HPDE6-E6E7 (cell line): ENCODE measurements at regions not wholly inside any gene's neighbourhood (a gene's known extent, or its start where the extent isn't known, plus 50 kb on each side); places are given as distances from the start of the nearest gene placed in this dataset.

Experiments
- DNase-seq: peaks from one replicate; pipeline ENCODE4 v3.0.0; 2011; ENCODE audit warnings: missing footprints; ENCODE audit errors: extremely low spot score

DNA sequence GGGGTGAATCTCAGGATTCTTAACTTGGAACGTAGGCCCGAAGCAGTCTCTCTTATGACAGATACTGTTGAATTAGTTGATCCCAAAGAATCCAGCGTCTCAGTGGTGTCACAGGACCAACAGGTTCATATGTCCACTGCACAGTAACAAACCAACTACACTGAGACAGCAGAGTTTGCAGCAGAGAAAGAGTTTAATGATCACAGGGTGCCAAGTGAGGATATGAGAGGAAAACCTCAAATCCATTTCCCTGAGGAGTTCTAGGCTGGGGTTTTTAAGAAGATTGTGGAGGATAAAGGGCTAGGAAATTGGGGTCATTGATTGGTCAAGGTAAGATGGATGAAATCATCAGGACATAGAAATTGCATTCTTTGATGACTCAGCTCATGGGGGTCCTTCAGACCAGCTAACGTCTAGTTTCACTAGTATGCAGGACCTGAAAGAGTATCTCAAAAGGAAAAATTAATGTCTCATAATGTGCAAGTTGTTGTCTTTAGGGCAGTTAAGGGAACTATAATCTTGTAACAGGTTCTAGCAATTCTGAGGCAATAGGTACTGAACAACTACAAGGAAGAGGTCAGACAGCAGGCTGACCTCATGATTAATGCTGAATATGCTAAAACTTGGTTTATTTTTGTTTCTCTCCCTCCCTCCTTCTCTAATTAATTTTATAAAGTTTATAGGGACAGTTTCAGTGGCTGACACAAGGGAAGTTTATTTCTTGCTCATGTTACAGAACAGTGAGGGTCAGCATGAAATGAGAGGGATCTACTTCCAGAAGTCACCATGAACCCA, 310.9 kb upstream of the NEBL start:
- no peak for DNase-seq

DNA sequence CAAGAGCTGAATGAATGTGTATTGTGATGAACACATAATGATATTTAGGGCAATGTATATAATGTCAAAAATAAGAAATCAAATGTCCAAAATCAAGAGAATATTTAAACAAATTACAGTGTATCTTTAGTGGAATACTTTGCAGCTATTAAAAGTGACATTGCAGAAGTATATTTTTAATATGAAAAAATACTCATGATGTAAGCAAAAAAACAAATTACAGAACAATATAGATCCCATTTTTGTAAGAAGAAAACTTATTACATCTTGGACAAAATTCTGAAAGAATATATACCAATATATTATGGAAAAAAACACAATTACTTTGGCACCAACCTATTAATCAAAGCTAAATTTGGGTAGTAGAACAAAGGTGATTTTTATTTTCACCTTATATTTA, 308.2 kb upstream of the NEBL start:
- no peak for DNase-seq

DNA sequence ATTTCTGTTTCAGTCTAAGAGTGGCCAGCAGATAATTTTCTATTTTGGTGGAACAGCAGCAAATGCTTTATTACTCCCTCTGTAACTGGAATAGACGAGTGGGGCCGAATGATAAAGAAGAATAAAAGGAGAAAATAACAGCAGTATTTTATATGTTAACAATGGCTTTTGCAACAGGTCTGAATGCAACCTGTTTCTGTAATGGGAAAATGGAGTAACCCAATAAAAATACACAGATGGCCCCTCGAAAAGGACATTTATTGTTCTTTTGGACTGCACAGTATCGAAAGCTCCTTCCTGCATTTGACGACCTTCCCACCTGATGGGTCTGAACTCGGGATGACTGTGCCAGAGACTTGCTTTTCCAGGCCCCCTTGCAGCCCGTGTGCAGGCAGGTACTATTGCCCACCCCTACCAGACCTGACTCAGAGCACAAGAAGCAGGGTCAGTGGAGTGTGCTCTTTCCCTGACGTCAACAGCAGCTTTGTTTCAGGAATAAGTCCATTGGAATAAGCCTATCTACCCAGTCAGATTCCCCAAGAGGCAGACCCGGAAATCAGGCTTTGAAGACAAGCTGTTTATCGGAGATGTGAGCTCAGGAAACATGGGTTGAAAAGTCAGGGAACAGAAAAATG, 306.5 kb upstream of the NEBL start:
- no peak for DNase-seq

DNA sequence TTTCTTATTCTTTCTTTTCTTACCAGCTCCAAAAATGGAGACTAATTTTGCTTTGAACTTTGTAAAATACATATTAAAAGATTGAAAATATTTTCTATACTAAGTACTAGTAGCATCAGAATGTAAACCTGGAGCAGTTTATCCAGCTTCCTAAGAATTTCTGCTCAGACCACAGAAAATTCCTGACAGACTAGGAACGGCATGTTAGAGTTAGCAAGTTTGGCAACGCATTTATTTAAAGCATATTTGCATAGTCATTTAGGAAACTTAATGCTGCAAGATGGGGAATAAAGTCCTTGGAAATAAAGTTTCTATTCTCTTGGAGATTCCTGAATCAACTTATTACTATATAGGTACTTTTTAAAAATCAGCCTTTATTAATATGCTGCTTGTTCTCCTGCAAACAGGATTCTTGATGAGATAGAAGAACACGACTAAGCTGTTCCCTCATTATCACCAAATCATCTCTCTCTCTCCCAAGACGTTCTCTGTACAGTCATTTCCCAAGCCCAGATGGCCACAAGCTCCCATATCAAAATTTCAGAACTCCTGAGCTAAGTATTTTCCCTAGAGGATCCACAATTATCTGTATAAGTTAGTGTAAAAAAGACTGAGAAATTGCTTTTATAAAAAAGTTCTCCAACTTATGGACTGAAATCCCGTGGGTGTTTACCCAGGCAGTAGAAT, 305.8 kb upstream of the NEBL start:
- no peak for DNase-seq

DNA sequence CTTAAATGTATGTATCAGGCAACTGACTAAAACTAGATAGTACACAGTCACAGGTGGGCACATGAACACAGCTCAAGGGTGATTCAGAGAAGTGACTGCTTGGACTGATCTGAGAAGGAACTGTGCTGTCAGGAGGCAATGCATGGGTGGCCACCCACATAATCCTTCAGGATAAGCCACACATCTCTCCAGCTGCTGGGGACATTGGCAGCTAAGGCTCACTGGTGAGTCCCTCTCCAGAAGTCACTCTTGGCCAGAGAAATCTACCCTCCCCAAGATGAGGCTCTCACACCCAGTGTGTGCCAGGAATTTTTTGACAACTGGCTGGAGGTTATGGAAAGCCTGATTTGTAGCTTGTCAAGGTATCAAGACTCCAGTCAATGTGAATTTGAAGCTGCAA, 302.4 kb upstream of the NEBL start:
- no peak for DNase-seq

DNA sequence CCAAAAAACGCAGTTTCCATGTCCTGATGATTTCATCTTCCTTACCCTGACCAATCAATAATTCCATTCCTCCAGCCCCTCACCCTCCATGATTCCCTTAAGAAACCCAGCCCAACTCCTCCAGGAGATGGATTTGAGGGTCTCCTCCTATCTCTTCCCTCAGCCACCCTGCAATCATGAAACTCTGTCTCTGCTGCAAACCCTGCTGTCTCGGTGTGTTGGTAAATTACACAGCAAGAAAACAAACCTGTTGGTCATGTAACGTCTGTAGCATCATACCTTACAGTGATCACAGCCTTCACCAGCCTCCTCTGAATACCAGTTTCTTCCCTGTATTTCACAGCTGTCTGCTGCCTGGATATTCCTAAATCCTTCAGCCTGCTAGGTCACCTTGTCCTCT, 300.7 kb upstream of the NEBL start:
- DNase-seq = no peak

DNA sequence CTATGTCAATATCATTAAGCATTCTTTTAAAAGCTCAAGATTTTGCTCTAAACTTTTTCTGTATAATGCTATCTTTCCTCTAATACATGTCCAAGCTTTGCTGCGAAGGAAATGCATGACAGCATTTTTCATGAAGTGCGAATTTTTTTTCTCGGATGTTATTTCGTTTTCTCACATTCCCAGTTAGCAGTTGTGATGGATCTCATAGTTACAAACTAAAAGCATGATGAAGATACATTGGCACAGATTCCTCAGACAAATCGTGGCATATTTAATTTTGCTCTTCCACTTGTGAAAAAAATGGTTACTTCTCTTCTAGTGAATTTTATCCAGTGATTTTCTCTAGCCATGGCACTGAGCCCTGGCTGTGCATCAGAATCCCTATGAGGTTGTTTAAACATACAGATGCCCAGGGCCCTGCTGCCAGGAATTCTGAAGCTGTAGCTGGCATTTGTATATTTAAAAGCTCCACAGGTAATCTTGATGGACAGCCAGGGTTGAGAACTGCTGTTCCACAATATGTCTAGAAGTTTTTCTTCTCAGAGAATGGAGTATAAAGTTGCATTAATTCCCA, 299.8 kb upstream of the NEBL start:
- DNase-seq = no peak

DNA sequence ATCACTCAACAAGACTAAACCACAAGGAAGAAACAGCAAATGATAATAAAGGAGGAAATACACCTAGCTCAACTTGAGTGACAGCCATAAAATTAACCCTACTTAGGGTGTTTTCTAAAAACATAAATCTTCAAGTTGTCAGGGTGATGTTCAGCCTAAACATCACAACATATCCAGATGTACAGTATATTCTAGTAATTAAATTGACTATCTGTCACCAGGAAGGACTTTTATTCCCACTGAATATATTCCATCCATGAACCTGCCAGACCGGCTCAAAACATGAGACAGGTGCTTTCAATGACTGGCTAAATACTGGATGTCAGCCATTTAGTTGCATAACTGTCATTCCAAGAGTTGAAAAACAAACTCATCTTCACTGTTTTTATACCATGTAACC, 298.1 kb upstream of the NEBL start:
- DNase-seq = peak; percentile 9

DNA sequence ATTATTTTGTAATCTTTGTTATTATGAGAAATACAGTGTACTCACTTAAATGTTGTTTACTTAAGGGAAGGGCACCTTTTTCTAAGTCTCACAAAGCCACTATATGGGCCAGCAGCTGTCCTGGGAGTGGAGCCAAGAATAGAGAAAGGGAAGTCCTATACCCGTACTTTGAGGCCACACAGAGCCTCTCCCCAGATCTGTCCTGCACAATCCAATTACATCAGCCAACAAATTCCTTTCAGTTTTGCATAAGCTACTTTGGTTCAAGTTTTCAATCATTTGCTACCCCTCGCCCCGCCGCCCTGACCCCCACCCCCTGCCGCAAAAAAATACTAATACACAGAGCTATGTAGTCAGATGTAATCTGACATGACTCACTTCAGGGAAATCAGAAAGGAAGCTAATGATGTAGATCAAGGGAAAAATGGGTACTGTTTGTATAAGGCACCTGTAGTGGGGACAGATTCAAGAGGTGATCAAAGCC, 297.4 kb upstream of the NEBL start:
- DNase-seq = no peak

DNA sequence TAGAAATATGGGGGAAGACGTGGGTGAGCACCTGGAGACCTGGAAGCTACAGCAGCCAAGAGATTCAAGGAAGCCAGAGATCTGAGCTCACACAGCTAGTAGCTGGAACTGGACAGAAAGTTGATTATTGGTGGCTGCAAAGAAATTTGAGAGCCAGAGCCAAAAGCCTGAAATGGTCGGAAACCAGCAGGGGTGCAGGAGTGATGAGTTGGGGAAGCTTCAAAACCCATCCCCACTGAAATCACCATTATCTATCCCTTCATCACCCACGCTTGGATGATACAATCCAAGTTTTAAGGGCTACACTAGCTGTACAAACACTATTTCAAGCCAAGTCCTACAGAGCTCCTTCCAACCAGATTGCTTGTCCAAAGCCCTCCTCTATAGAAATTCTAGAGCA, 296.1 kb upstream of the NEBL start:
- no peak for DNase-seq

DNA sequence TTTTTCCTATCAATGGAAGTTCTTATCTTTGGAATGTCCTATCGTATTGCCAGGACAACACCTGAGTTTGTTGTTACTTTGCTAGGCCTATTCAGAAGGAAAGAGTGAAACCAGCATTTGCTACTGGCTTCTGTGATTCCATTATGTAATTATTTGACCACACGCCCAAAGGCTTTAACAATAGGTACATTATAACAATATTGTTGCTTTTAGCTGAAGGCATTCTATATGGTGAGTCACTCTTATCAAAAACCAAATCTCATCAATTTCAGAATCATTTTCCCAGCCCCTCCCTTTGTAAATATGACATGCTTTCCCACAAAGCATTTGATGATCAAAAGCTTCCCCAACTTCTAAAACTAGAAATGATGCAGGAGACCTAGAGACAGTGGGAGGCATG, 294.4 kb upstream of the NEBL start:
- no peak for DNase-seq

DNA sequence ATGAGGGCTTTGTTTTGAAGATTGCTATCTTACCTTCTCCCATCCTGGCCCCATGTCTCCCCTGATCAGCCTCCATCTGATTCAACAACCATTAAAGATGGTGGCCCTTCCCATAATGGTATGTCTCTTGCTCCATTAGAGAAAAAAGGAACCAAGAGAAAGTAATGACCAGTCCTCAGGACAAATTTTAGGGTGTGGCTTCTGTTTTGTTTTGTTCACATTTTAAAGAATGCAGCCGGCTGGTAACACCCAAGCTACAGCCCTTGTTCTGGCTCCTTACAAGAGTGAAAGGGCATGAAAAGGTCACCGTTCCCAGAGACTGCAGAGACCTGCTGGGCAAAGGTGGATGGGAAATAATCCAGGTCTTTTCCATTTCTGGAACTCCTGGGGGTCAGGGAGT, 287.9 kb upstream of the NEBL start:
- no peak for DNase-seq

DNA sequence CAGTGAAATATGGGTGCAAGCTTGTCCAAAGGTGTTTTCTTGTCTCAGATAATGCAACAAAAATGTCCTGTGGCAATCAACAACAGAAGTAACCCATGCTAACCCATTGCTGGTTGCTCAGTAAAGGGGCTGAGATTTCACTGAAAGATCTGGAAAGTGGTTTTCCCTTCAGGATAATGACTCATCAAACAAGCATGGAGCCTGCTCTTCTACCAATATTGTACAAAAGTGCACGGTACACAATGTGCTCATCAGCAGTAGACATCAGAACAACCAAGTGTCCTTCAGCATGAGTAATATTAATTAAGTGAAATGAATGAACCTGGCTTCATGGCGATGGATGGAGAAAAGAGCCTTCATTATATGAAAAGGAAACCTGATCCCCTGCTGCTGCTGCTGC, 287.1 kb upstream of the NEBL start:
- DNase-seq = no peak

DNA sequence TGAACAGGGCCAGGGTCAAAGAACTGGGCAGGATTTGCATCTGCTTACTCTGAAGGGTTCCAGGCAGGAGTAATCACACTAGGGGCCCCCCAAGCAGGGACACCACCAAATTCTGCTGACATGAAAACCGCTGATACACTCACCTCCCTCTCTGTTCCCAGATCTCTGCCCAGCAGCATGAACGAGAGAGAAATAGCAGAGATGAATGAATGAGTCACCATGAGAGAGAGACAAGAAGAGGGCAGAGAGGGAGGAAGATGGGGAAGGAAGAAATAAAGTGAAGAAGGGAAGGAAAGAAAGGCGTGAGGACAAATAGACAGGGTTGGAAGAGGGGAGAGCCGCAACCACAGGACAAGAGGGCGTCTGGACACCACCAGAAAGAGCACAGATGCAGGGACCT, 285.9 kb upstream of the NEBL start:
- no peak for DNase-seq

DNA sequence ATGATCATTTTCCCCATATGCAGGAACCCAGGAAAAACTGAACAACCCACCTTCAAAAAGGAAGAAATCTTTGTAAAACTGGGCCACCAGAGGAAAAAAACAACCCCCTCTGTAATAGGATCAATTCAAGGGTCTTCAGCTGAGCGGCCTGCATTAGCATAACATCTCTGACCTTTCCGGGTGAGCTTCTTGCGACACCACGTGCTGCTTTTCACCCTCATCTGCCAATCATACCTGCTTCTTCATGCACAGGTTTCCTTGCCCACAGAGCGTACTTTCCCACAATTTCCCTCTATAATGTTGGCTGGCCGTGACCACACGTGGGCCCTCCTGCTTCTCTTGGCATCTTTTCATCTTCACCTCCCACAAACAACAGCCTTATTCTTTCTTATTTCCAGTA, 284.3 kb upstream of the NEBL start:
- no peak for DNase-seq

DNA sequence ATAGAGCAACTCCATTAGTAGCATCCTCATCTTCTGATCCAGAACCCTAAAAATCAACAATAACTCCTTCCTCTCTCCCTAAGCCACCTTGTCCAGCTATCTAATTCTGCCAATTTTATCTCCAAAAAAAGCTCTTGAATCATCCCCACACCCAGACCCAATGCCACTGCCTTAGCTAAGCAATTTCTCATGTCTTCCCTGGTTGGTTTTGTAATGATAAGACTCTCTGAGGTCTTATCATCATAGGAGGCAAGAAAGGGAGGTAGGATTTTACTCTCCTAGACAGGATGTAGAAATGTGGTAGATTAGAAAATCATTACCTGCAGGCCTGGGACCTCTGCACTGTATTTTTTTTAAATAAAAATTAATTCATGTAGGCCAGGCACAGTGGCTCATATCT, 283.5 kb upstream of the NEBL start:
- no peak for DNase-seq

DNA sequence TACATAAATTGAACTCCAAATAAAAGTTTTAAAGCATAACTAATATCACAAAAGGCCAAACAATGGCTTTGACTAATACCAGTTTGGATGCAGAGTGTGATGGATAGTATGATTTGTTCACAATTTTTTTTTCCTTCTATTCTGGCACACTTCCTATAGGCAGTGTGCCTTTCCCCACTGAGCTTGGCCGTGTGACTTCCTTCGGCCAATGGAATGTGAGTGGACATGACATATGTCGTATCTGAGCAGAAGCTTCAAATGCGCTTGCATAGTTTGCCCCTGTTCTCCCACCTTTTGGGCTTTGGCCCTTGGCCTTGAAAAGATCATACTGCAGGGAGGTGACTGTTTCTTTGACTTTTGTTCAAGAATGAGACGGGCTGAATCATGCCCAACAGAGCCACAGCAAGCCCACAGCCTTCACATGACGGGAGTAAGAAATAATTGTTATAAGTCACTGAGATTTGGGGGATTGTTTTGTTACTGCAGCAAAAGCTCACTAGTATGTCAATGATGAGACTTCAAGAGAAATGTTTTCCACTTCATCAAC, 279.9 kb upstream of the NEBL start:
- no peak for DNase-seq

DNA sequence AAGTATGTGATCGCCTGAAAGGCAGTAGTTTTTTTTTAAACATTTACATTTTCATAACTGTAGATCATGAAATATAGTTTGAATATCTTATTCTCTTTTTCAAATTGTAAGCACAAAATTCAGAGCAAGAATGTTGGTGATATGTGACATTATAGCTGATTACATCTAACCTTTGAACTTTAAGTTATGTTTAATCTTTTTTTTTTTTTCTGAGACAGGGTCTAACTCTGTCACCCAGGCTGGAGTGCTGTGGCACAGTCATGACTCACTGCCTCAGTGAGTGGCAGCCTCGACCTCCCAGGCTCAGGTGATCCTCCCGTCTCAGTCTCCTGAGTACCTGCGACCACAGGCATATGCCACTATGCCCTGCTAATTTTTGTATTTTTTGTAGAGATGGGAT, 278.7 kb upstream of the NEBL start:
- no peak for DNase-seq

DNA sequence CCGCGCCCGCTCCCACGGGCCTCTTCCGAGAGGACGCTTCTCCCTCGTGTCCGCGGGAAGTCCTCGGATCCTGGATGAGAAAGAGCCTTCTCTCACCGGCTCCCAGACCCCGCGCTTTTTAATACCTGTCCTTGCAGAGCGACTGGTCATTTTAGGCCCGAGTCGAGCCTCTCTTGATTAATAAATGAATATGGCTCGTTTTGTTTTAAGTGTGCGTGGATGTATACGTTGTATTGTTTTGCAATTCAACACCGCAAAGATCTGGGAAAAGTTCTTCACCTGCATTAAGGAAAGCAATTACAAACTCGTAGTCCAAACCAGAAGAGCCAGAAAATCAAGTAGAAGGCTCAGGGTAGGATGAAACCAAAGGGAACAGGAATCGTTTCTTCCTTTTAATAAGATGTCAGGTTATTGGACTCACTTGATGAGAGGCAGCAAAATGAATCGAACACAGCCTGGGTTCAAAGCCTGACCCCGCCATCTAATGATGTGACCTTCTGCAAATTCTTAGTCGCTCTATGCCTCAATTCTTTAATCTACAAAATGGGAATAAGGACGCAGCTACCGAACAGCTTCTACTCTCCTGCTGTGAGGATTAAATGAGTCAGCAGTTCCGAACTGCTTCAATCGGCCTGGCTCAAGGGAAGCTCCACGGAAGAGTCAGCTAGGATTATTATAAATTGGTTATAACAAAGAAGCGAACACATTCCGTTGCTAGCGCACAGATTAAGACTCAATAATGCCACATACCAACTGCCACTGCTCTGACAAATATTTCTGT, 277.8 kb upstream of the NEBL start:
- DNase-seq = no peak

DNA sequence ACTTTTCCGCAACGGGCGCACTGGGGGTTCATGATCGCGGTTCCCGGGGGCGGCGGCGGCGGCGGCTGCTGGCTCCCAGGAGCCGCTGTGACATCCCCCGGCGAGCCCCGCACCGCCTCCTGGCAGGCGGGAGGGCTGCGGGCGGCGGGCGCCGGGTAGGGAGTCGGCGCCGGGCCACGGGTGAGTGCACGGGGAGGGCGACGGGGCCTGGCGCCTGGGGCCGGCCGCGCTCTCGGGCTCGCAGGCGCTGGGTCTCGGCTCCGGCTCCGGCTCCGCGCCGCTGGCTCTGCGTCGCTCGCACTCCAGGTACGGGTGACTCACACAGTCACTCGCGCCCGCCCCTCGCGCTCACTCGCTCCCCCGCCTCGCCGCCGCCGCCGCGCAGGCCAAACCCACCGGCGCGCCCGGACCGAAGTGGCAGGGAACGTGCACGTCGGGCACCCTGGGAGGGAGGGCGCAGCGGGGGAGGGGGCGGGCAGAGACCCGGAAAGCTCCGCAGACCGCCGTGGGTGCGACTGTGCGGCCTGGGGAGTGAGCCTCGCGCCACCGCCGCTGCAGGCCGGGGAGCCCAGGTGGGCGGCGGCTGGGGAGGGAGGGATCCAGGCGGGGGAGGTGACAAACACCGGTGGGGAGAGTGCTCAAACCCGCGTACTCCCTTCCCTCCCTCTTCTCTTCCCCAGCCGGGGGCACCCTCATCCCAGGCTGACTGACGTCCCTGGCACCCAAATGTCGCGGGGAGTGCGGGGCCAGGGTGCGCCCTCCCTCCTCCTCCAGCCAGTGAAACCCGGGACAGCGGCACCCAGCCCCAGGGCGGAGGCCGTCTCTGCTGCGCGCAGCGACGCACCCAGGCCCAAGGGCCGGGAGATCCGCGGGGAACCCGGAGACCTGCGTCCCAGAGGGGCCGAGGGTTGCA, 276.9 kb upstream of the NEBL start:
- peak; percentile 14 for DNase-seq
